ENCODE measurements at regions not wholly inside any gene's neighbourhood (a gene's known extent, or its start where the extent isn't known, plus 50 kb on each side); places are given as distances from the start of the nearest gene placed in this dataset.

GRCh38 chr21:16550118-16550517 is 820.3 kb downstream of the USP25 start:
- TF ChIP-seq CTCF (IDR thresholded peaks at IDR 0.05) (no peak), POLR2A (IDR thresholded peaks at IDR 0.05) (no peak)
